HG02763 (cell line): ENCODE measurements at regions not wholly inside any gene's neighbourhood (a gene's known extent, or its start where the extent isn't known, plus 50 kb on each side); places are given as distances from the start of the nearest gene placed in this dataset.

Experiments
- ATAC-seq: cut with Tn5 transposase; IDR thresholded peaks from one replicate; pipeline ENCODE4 v1.9.1; 2021; ENCODE audit warnings: mild to moderate bottlenecking, moderate library complexity; ENCODE audit not compliant: unreplicated experiment

DNA sequence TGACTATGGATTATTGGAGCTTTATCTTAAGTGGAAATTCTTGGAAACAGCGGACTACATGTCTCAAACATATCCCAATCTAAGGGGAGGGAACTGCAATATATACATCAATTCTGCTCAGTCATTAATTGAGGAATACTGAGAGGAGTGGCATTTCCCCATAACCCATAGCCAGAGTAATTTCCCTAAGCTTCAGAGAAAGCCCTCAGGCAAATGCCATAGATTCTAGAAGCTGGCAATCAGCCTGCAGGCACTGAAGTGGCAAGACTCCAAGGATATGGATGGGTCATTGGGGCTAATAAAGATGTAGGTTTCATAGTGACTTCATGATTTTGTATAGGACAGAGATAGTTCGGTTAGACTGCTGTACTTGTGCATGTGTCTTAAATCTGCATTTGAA is 1960.5 kb upstream of the PIK3C3 start:
- ATAC-seq = no peak

GRCh38 chr18:39991696-39992265 is 1963.3 kb upstream of the PIK3C3 start:
- no peak for ATAC-seq

DNA sequence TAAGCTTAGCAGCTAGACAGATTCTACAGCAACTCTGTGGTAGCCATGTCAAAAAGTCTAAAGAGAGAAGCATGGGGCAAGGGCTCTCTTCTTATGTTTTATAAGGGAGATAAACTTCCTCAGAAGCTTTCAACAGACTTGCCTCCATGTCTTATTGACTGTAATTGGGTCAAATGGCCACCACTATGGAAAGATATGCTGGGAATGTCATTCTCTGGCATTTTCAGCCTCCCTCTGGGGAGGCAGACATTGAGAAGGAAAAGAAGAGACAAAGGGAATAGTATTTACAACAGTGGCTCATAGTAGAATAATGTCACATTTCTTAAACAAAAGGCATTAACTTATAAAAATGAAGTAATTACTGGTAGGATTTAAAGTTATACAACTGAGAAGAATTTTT is 1964.5 kb upstream of the PIK3C3 start:
- no peak for ATAC-seq

GRCh38 chr18:39976771-39977170 is 1978.3 kb upstream of the PIK3C3 start:
- no peak for ATAC-seq

DNA sequence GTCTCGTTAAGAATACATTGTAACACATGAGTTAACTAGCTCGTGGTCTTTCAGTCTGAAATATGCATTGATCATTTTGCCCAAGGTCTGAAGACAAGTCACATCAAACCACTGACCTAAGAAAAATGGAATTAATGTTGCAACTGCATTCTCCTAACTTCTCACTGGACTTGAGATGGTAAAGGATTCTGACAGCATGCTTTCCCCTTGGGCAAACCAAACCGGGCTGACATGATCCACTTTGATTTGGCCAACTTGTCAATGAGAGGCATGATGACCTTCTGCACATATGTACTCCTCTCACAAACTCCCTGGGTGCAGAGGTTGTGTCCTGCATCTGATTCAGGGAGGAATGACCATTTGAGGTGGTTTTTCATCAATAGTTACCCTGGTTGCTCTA is 1982.5 kb upstream of the PIK3C3 start:
- no peak for ATAC-seq

GRCh38 chr18:39969803-39970494 is 1985.1 kb upstream of the PIK3C3 start:
- no peak for ATAC-seq

- no peak for ATAC-seq
These were observed 1988.8 kb upstream of the PIK3C3 start for GRCh38 chr18:39966275-39966674.

DNA sequence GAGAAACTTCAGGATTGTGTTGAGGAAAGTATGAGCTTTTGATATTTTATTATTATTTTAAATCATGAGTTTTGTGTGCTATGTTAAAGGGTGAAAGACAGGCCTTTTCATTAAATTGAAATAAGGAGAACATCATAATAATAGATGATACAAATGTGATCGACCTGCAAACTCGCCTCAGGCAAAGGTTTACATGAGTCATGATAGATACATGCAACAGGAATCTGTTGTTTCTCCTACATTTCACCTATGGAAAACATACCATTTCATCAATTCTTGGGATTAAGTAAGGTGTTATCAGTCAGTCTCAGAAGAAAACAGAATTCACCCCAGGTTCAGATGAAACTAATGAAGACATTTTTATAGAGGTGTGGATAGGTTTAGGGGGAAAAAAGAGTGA is 1992.5 kb upstream of the PIK3C3 start:
- no peak for ATAC-seq

GRCh38 chr18:39960550-39960949 is 1994.5 kb upstream of the PIK3C3 start:
- no peak for ATAC-seq

DNA sequence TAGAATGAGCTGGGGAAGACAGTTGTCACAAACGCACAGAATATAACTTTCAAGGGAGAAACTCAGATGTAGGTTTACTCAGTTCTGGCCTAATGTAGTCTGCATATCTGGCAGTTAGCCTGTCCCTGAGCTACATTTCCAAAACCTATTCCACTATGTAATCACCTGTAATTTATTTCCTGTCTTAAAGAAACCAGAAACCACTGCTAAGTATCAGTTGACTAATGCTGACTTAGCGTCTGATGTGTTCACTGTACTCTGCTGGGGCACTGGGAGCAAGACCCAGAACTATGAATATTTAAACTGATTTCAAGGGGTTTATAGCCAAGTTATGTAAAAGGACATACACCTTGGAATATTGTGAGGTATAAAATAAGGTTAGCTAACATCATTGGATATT is 1995.2 kb upstream of the PIK3C3 start:
- ATAC-seq = no peak

- no peak for ATAC-seq
These were observed 1996.2 kb upstream of the PIK3C3 start for GRCh38 chr18:39958876-39959275.

DNA sequence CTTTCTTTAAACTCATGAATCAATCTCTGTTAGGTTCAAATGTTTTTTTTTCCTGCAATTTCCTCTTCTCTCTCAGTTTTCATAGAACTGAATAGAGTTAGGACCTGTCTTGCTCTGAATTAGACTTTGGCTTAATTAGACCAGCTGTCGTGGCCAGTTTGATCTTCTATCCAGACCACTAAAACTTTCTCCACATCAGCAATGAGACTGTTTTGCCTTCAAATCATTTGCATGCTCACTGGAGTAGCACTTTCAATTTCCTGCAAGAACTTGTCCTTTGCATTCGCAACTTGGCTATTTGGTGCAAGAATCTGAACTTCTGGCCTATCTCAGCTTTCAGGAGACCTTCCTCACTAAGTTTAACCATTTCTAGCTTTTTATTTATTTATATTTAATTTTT is 2002.2 kb upstream of the PIK3C3 start:
- no peak for ATAC-seq

DNA sequence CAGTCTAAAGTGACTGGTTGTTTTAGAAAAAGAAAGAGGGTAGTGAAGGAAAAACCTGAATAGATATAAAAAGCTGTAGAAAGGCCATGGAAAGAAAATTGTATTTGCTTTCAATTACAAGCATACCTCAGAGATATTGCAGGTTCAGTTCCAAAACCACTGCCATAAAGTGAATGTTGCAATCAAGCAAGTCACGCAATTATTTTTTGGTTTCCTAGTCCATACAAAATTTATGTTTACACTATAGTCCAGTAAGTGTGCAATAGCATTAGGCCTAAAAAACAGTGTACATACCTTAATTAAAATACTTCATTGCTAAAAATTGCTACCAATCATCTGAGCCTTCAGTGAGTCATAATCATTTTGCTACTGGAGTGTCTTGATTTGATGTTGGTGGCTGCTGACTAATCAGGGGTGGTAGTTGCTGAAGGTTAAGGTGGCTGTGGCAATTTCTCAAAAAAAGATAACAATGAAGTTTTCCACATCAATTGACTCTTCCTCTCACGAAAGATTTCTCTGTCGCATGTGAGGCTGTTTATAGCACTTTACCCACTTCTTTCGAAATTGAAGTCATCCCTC is 2003.8 kb upstream of the PIK3C3 start:
- no peak for ATAC-seq

DNA sequence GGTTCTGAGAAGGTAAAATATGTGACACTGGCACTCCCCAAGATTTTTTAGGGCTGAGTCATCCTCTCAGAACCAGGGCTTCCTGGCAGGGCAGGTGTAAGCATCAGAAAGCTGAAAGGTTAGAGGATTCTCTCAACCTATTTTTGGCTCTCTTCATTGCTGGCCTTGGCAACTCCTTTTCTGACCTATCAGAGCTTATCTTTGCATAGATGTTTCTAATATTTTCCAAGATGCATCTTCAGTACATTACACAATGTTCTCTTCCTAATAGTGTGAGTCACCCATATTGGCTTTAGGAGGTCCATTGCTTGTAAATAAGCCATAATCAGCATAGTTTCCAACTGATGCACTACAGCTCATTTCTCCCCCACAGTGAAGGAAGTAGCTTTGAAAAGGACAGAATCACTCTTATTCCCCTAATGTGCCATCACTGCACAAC is 2008.4 kb upstream of the PIK3C3 start:
- no peak for ATAC-seq

DNA sequence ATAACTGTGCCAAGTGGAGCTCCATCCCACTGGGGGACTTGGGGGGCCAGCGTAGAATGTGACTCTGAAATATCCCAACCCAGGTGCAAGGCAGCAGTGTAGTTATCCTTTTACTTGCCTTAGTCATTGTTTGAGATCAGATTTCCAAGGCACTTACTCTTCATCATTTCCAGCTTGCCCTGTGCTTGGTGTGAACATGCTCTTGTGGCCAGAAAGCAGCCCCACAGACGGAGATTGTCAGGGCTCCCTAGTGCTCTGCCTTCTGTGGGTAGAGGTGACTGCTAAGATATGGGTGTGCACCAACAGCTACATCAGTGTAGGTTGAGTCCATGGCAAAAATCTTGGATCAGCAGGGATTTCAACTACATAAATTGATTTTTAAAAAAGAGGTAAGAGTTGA is 2010.0 kb upstream of the PIK3C3 start:
- no peak for ATAC-seq

DNA sequence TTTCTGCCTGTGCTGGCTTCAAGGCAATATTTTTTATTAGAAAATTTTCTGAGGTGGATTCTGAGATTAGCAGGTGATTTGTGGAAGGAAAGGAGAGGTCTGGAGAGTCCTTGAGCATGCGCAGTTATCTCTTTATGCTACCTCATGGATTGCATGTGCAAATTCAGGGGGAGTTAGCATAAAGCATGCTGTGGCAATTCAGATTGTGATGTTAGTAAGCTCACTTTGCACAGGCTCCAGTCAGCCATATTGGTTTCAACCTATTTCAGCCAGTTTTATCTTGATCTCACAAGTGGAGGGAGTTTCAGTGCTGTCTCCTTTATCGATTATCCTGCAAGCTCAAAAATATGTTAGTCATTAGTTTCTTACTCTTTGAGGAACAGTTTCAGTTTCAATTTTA is 2012.3 kb upstream of the PIK3C3 start:
- no peak for ATAC-seq

DNA sequence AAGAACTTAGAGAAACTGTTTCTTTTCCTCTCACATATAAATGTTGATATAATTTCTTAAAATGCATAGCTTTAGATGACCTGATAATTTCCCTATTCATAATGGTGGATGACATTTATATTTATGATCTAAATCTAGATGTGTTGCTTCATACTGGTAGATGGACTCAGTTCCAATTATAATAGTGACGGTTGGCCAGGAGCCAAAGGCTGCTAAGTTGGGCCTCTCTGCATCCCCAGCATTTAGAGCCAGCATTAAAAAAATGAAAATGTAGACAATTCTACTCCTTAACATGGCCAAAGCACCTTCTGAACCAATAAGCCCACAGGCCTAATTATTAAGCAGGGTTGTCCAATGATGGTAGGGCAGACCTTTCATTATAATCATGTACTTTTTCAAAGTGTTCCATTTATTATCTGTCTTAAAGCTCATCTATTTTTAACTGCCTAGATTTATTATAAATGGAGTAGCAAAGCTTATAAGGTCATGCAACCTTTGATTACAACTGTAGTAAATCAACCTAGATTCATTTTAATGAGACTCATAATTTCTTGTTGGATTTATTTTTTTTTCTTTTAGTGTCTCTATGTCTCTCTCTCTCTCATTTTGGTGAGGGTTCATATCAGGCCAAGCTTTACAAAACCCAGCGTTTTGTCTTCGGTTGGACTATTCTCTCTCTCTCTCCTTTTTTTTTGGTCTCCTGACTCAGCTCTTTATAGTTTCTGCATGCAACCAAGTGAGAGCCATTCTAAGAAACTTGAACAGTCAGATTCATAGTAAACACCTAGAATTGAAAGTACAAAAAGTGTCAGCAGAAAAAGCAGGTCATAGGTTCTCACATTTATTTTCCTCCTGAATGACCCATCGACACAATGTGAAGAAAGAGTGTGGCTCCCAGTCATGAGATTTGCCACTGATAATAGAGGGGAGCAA is 2016.1 kb upstream of the PIK3C3 start:
- ATAC-seq = no peak

GRCh38 chr18:39935598-39935997 is 2019.4 kb upstream of the PIK3C3 start:
- ATAC-seq = no peak

GRCh38 chr18:39918847-39919246 is 2036.2 kb upstream of the PIK3C3 start:
- ATAC-seq = no peak

- no peak for ATAC-seq
These were observed 2041.2 kb upstream of the PIK3C3 start for GRCh38 chr18:39913672-39914366.

GRCh38 chr18:39911716-39912115 is 2043.3 kb upstream of the PIK3C3 start:
- ATAC-seq = no peak
